ENCODE measurements at regions not wholly inside any gene's neighbourhood (a gene's known extent, or its start where the extent isn't known, plus 50 kb on each side); places are given as distances from the start of the nearest gene placed in this dataset.
"Not testable (repeated sequence)": the region's sequence is repeated elsewhere in the genome, so short reads cannot be mapped to it uniquely, and the experiment has no call there.

GRCh38 chr22:26835929-26836528 lies 178.6 kb downstream of the MIAT start:
- Histone ChIP-seq H3K4me3 (ENCODE audit: low read length) (no peak overlapping the region), H2BK15ac (replicated peaks; ENCODE audit: low read depth) (no peak overlapping the region), H3K27me3 (ENCODE audit: insufficient read depth, low read length, poor library complexity) (no peaks in the 10 kb centered on the region), H3K56ac (ENCODE audit: low read length) (no peak overlapping the region), H2BK5ac (ENCODE audit: low read length) (no peak overlapping the region), H3K18ac (ENCODE audit: low read length) (no peak overlapping the region), H3K9ac (ENCODE audit: low read length) (no peak overlapping the region), H3K79me1 (ENCODE audit: low read length) (no peaks in the 10 kb centered on the region), H3K79me2 (ENCODE audit: control insufficient read depth, insufficient read depth, low read length) (no peaks in the 10 kb centered on the region), H2AK5ac (ENCODE audit: low read length) (no peak overlapping the region), H2BK120ac (ENCODE audit: low read depth, low read length) (no peak overlapping the region), H4K8ac (ENCODE audit: low read depth, low read length) (no peak overlapping the region), H4K5ac (ENCODE audit: low read length) (no peak overlapping the region), H3K4me1 (ENCODE audit: control insufficient read depth, low read depth, low read length) (peaks cover 4% of the 10 kb centered on the region), H3K4ac (ENCODE audit: low read depth, low read length) (no peak overlapping the region), H3K23ac (ENCODE audit: low read length) (no peak overlapping the region), H3K36me3 (ENCODE audit: control insufficient read depth, insufficient read depth, low read length) (no peaks in the 10 kb centered on the region), H3K27ac (ENCODE audit: low read depth, low read length) (no peak overlapping the region), H3K4me2 (ENCODE audit: low read length) (no peak overlapping the region)
- DNase-seq: peak; percentile 84
- WGBS (ENCODE audit: extremely low coverage, insufficient coverage, low lambda C conversion rate): no CpG with 5 or more reads among the region's 3 CpGs

GRCh38 chr22:26837784-26838470 lies 180.5 kb downstream of the MIAT start:
- Histone ChIP-seq H2AK5ac (ENCODE audit: low read length) (no peak overlapping the region), H2BK5ac (ENCODE audit: low read length) (no peak overlapping the region), H3K27ac (ENCODE audit: low read depth, low read length) (no peak overlapping the region), H3K36me3 (ENCODE audit: control insufficient read depth, insufficient read depth, low read length) (no peaks in the 10 kb centered on the region), H3K79me2 (ENCODE audit: control insufficient read depth, insufficient read depth, low read length) (no peaks in the 10 kb centered on the region), H3K4ac (ENCODE audit: low read depth, low read length) (no peak overlapping the region), H3K79me1 (ENCODE audit: low read length) (no peaks in the 10 kb centered on the region), H3K27me3 (ENCODE audit: insufficient read depth, low read length, poor library complexity) (no peaks in the 10 kb centered on the region), H3K4me2 (ENCODE audit: low read length) (no peak overlapping the region), H2BK15ac (replicated peaks; ENCODE audit: low read depth) (no peak overlapping the region), H3K23ac (ENCODE audit: low read length) (no peak overlapping the region), H2BK120ac (ENCODE audit: low read depth, low read length) (no peak overlapping the region), H4K8ac (ENCODE audit: low read depth, low read length) (no peak overlapping the region), H3K9ac (ENCODE audit: low read length) (no peak overlapping the region), H3K4me3 (ENCODE audit: low read length) (no peak overlapping the region), H3K18ac (ENCODE audit: low read length) (no peak overlapping the region), H3K4me1 (ENCODE audit: control insufficient read depth, low read depth, low read length) (peaks cover 4% of the 10 kb centered on the region), H4K5ac (ENCODE audit: low read length) (no peak overlapping the region), H3K56ac (ENCODE audit: low read length) (no peak overlapping the region)
- WGBS (ENCODE audit: extremely low coverage, insufficient coverage, low lambda C conversion rate): no CpG with 5 or more reads among the region's 5 CpGs
- DNase-seq: peak; percentile 90

- H2BK5ac ChIP-seq (ENCODE audit: low read length): no peak overlapping the region
- H3K27me3 ChIP-seq (ENCODE audit: insufficient read depth, low read length, poor library complexity): no peaks in the 10 kb centered on the region
- H3K56ac ChIP-seq (ENCODE audit: low read length): no peak overlapping the region
- no peak overlapping the region for H4K5ac ChIP-seq (ENCODE audit: low read length)
- no peak overlapping the region for H3K23ac ChIP-seq (ENCODE audit: low read length)
- no peak overlapping the region for H3K18ac ChIP-seq (ENCODE audit: low read length)
- H2AK5ac ChIP-seq (ENCODE audit: low read length): no peak overlapping the region
- no peak overlapping the region for H2BK15ac ChIP-seq (replicated peaks; ENCODE audit: low read depth)
- no peak overlapping the region for H3K4ac ChIP-seq (ENCODE audit: low read depth, low read length)
- no peak overlapping the region for H2BK120ac ChIP-seq (ENCODE audit: low read depth, low read length)
- H3K9ac ChIP-seq (ENCODE audit: low read length): no peak overlapping the region
- H3K36me3 ChIP-seq (ENCODE audit: control insufficient read depth, insufficient read depth, low read length): no peaks in the 10 kb centered on the region
- no peaks in the 10 kb centered on the region for H3K79me1 ChIP-seq (ENCODE audit: low read length)
- no peak overlapping the region for H3K4me2 ChIP-seq (ENCODE audit: low read length)
- no peak overlapping the region for H3K27ac ChIP-seq (ENCODE audit: low read depth, low read length)
- H4K8ac ChIP-seq (ENCODE audit: low read depth, low read length): no peak overlapping the region
- no peaks in the 10 kb centered on the region for H3K79me2 ChIP-seq (ENCODE audit: control insufficient read depth, insufficient read depth, low read length)
- WGBS (ENCODE audit: extremely low coverage, insufficient coverage, low lambda C conversion rate): no CpG with 5 or more reads among the region's 5 CpGs
- H3K4me1 ChIP-seq (ENCODE audit: control insufficient read depth, low read depth, low read length): peaks cover 4% of the 10 kb centered on the region
- no peak overlapping the region for H3K4me3 ChIP-seq (ENCODE audit: low read length)
- DNase-seq: no peak
These were observed 181.1 kb downstream of the MIAT start for GRCh38 chr22:26838471-26838825.

DNA sequence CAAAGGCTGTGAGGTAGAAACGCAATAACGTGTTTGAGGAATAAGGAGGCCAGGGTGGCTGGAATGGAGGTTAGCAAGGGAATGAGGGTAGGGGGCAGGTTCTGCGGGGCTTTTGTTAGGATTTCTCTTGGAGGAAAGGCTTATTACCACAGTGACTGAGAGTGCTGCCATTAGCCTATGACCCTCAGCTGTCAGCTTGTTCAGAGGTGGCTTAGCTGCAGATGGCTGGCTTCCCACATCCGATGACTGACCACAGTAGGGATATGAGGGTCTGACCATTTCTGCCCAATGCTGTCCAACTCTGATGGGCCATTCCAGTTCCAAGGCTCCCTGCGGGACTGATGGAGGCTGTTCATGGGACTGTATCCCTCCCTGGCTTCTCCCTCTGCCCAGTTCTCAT lies 181.8 kb downstream of the MIAT start:
- H3K79me1 ChIP-seq (ENCODE audit: low read length): no peaks in the 10 kb centered on the region
- no peak overlapping the region for H2BK5ac ChIP-seq (ENCODE audit: low read length)
- no peak overlapping the region for H3K9ac ChIP-seq (ENCODE audit: low read length)
- no peak overlapping the region for H3K4me2 ChIP-seq (ENCODE audit: low read length)
- H3K4me1 ChIP-seq (ENCODE audit: control insufficient read depth, low read depth, low read length): peaks cover 4% of the 10 kb centered on the region
- no peaks in the 10 kb centered on the region for H3K36me3 ChIP-seq (ENCODE audit: control insufficient read depth, insufficient read depth, low read length)
- H3K18ac ChIP-seq (ENCODE audit: low read length): no peak overlapping the region
- H3K27ac ChIP-seq (ENCODE audit: low read depth, low read length): no peak overlapping the region
- no peak for DNase-seq
- no peak overlapping the region for H2BK15ac ChIP-seq (replicated peaks; ENCODE audit: low read depth)
- no peaks in the 10 kb centered on the region for H3K79me2 ChIP-seq (ENCODE audit: control insufficient read depth, insufficient read depth, low read length)
- H3K4ac ChIP-seq (ENCODE audit: low read depth, low read length): no peak overlapping the region
- WGBS (ENCODE audit: extremely low coverage, insufficient coverage, low lambda C conversion rate): no CpG with 5 or more reads among the region's 5 CpGs
- H3K23ac ChIP-seq (ENCODE audit: low read length): no peak overlapping the region
- no peak overlapping the region for H3K56ac ChIP-seq (ENCODE audit: low read length)
- H2BK120ac ChIP-seq (ENCODE audit: low read depth, low read length): no peak overlapping the region
- peak overlapping the region; percentile 51 for H2AK5ac ChIP-seq (ENCODE audit: low read length)
- H3K27me3 ChIP-seq (ENCODE audit: insufficient read depth, low read length, poor library complexity): no peaks in the 10 kb centered on the region
- no peak overlapping the region for H4K8ac ChIP-seq (ENCODE audit: low read depth, low read length)
- H3K4me3 ChIP-seq (ENCODE audit: low read length): no peak overlapping the region
- H4K5ac ChIP-seq (ENCODE audit: low read length): no peak overlapping the region

DNA sequence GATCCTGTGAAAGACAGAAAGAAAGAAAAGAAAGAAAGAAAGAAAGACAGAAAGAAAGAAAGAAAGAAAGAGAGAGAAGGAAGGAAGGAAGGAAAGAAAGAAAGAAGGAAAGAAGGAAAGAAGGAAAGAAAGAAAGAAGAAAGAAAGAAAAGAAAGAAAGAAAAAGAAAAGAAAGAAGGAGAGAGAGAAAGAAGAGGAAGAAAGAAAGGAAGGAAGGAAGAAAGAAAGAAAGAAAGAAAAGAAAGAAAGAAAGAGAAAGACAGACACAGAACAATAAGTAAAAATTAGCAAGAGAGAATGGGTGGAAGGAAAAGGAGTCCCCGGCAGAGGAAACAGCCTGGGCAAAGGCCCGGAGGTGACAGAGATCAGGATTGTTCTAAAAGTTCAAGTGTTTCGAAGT lies 183.4 kb downstream of the MIAT start:
- not testable (repeated sequence) for H3K79me1 ChIP-seq (ENCODE audit: low read length); H3K4me3 ChIP-seq (ENCODE audit: low read length); H3K18ac ChIP-seq (ENCODE audit: low read length); H2BK5ac ChIP-seq (ENCODE audit: low read length); H3K79me2 ChIP-seq (ENCODE audit: control insufficient read depth, insufficient read depth, low read length); H3K27ac ChIP-seq (ENCODE audit: low read depth, low read length); H3K23ac ChIP-seq (ENCODE audit: low read length); H3K9ac ChIP-seq (ENCODE audit: low read length); H4K5ac ChIP-seq (ENCODE audit: low read length); H3K4me2 ChIP-seq (ENCODE audit: low read length); H3K4me1 ChIP-seq (ENCODE audit: control insufficient read depth, low read depth, low read length); DNase-seq; H3K56ac ChIP-seq (ENCODE audit: low read length); H2BK15ac ChIP-seq (replicated peaks; ENCODE audit: low read depth); H4K8ac ChIP-seq (ENCODE audit: low read depth, low read length); H2AK5ac ChIP-seq (ENCODE audit: low read length); H3K36me3 ChIP-seq (ENCODE audit: control insufficient read depth, insufficient read depth, low read length); H3K27me3 ChIP-seq (ENCODE audit: insufficient read depth, low read length, poor library complexity); H3K4ac ChIP-seq (ENCODE audit: low read depth, low read length); H2BK120ac ChIP-seq (ENCODE audit: low read depth, low read length)
- no CpG with 5 or more reads among the region's 3 CpGs for WGBS (ENCODE audit: extremely low coverage, insufficient coverage, low lambda C conversion rate)

GRCh38 chr22:26842103-26842502 lies 184.7 kb downstream of the MIAT start:
- no peak overlapping the region for H2BK120ac ChIP-seq (ENCODE audit: low read depth, low read length)
- H3K4me3 ChIP-seq (ENCODE audit: low read length): no peak overlapping the region
- no peak overlapping the region for H3K18ac ChIP-seq (ENCODE audit: low read length)
- no peak overlapping the region for H3K56ac ChIP-seq (ENCODE audit: low read length)
- WGBS (ENCODE audit: extremely low coverage, insufficient coverage, low lambda C conversion rate): no CpG with 5 or more reads among the region's 5 CpGs
- peaks cover 4% of the 10 kb centered on the region for H3K4me1 ChIP-seq (ENCODE audit: control insufficient read depth, low read depth, low read length)
- H3K27me3 ChIP-seq (ENCODE audit: insufficient read depth, low read length, poor library complexity): no peaks in the 10 kb centered on the region
- no peak overlapping the region for H3K9ac ChIP-seq (ENCODE audit: low read length)
- H2BK15ac ChIP-seq (replicated peaks; ENCODE audit: low read depth): no peak overlapping the region
- no peaks in the 10 kb centered on the region for H3K36me3 ChIP-seq (ENCODE audit: control insufficient read depth, insufficient read depth, low read length)
- H3K79me1 ChIP-seq (ENCODE audit: low read length): no peaks in the 10 kb centered on the region
- H3K4ac ChIP-seq (ENCODE audit: low read depth, low read length): no peak overlapping the region
- H3K27ac ChIP-seq (ENCODE audit: low read depth, low read length): no peak overlapping the region
- no peak overlapping the region for H4K5ac ChIP-seq (ENCODE audit: low read length)
- no peak overlapping the region for H4K8ac ChIP-seq (ENCODE audit: low read depth, low read length)
- no peak overlapping the region for H2BK5ac ChIP-seq (ENCODE audit: low read length)
- H3K4me2 ChIP-seq (ENCODE audit: low read length): no peak overlapping the region
- no peak overlapping the region for H3K23ac ChIP-seq (ENCODE audit: low read length)
- no peak overlapping the region for H2AK5ac ChIP-seq (ENCODE audit: low read length)
- DNase-seq: no peak
- no peaks in the 10 kb centered on the region for H3K79me2 ChIP-seq (ENCODE audit: control insufficient read depth, insufficient read depth, low read length)

Data from mesendoderm (in vitro differentiated cells).